GM18870 (cell line): ENCODE measurements at regions not wholly inside any gene's neighbourhood (a gene's known extent, or its start where the extent isn't known, plus 50 kb on each side); places are given as distances from the start of the nearest gene placed in this dataset.
A peak's percentile ranks its signal among the peaks of the same experiment; 100 is the strongest.
"Not testable (repeated sequence)": the region's sequence is repeated elsewhere in the genome, so short reads cannot be mapped to it uniquely, and the experiment has no call there.

Experiments
- ATAC-seq: cut with Tn5 transposase; IDR thresholded peaks from one replicate; pipeline ENCODE4 v1.9.1; 2021; ENCODE audit warnings: moderate library complexity; ENCODE audit not compliant: unreplicated experiment

DNA sequence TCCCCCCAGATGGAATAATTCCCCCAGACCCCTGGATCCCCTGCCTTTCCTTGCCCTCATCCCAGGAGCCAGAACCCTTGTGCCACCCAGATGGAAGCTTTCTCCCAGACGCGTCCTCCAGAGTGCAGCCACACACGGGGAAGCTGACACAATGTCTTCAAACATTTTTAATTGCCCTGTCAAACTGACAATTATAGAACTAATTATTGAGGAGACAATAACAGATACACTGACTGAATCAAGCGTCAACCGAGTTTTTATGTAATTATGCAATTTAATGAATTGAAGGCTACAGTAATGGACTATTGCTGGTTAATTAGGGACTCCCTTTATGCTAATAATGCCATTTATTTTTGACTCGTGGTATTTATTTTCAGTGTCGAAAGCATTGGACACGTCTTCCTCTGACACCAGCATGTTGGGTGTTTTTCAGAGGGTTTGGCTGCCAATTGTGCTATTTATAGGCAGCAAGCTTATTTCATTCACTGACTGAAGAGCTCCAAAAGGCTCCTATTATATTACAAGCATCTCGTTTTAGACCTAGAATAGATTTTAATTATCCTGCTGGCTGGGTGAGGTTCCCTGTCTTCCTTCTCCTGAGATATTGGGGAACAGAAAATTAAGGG, 298.2 kb upstream of the C16orf82 start:
- no peak for ATAC-seq

DNA sequence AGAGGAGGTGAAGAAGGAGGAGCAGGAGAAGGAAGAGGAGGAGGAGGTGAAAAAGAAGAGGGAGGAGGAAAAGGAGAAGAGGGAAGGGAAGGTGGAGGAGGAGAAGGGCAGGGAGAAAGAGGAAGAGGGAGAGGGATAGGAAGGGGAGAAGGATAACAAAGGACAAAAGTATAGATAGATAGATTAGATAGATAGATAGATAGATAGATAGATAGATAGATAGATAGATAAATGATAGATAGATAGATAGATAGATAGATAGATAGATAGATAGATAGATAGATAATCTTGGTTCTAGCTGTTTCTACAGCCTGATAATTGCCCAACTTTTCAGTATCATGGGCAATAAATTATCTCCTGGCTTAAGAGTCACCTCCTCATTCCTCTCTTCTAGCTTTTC, 296.2 kb upstream of the C16orf82 start:
- no peak for ATAC-seq

DNA sequence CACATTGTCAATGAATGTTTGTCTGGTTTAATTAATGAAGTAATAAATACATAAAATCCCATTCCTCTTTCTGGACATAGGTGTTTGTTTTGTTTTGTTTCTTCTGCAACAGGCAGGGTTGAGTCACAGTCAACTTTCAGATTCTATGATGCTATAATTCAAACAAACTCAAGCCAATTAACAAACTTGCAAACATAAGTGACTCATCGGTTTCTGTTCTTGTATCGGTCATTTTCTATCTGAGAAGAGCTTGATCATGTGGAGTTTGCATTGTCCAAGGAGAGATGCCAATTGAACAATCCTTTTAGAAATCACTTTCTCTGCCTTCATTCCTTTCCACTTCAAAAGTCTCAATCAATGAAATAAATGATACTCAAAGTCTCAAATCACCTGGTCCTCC, 294.2 kb upstream of the C16orf82 start:
- peak; percentile 73 for ATAC-seq

DNA sequence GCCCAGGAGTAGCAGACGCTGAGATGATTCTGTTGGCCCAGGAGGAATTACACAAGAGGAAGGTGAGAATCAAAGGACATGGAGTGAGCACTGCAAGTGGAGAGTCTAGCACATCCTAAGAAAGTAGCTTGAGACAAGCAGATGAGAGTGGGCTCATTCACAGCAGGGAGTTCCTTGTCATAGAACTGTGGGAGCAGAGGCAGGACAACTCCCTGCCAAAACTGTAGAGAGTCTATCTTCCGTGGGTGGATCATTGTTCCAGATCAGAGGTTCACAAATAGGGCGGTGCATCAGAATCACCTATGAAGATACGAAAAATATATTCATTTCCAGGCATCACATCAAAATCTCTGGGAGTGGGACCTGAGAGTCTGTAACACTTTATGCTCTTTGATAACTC, 288.9 kb upstream of the C16orf82 start:
- ATAC-seq, result no peak

DNA sequence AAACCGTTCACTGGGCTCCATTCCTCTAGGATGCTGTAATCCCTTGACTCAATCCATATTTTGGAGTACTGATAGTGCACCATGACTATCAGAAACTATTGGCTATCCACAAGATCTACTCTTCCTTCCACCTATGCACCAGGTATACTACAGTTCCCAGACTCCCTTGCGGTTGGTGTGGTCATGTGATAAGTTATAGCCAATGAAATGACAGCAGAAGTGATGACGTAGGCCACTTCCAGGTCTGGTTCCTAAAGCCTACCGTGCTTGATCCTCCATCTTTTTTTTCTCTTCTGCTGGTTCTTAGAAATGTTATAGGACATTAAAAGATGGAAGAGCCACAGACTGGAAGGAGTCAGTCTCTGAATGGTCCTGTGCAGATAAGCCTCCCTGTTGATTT, 278.8 kb upstream of the C16orf82 start:
- no peak for ATAC-seq

DNA sequence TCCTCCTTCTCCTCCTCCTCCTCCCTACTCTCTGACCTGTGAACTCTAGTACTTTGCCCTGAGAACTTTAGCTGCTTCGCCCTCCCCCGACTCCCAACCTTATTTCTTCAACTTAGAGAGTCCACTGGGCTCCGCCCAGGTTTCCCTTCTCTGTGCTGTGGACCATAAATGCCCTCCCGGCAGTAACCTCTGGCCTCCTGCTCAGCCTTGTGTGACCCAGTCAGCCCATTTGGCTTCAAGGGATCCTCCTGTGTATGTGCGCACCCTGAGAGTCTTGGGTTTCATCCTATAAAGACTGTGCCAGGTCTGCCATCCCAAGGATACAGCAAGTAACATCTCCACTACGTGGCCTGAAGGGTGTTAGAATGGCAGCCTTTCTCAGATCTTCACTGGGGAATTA, 275.6 kb upstream of the C16orf82 start:
- no peak for ATAC-seq

DNA sequence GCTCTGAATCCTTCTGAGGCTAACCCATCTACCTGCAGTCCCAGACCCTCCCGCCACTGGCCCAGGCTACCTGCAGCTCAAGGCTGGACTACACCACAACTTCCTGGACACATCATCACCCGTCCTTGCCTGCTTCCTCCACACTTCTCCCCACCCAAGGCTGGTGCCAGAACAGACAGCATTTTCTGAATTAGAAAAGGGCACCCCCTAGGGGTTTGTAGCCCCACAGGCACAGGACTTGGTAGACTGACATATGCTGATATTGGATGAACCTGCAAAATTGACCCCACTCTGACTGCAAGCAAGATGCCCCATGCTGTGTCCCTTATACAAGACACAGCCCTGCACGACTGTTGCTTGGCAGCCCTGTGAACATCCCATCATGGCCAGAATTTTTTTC, 271.5 kb upstream of the C16orf82 start:
- ATAC-seq, result no peak

DNA sequence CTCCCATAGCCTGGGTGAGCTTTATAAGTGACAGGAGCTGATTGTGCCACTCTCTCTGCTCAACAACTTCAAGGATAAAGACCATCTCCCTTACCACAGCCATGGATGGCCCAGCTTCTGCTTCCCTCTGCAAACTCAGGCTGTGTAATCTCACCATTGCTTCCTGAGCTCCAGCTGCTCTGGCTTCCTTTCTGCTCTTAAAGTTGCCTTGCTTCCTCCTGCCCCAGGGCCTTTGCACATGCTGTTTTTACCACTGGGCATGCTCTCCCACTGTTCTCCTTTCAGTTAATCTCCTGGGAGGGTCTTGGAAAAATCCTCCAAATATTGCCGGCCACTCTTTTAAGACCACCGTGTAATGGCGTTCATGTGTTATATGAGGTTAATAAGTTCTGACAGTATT, 265.1 kb upstream of the C16orf82 start:
- no peak for ATAC-seq

DNA sequence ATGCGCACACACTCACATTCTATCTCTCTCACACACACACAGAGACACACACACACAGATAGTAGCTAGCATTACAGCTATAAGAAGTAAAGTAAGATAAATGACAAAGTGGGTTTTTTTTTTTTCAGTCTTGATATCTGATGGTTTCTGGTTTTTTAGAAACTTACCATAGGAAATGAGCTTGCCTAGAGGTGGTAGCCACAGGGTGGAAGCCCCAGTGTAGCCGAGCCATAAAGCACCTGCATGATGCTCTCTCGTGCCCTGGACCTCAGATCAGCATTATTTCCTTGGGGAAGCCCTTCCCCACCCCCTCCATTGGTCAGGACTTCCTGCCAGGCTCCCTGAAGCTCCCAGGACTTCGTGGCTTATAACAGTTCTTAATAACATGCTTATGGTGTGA, 264.3 kb upstream of the C16orf82 start:
- ATAC-seq, result no peak

DNA sequence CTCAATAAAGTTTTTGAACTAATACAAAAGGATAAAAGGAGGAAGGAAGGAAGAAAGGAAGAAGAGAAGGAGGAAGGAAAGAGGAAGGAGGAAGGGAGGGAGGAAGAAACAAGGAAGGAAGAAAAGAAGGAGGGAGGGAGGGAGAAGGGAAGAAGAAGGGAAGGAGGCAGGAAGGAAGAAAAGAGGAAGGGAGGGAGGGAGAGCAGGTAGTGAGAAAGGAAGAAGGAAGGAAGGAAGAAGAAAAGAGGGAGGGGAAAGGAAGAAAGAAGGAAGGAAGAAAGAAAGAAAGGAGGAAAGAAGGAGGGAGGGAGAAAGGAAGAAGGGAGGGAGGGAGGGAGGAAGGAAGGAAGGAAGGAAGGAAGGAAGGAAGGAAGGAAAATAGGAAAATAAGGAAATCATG, 263.8 kb upstream of the C16orf82 start:
- ATAC-seq, result no peak

DNA sequence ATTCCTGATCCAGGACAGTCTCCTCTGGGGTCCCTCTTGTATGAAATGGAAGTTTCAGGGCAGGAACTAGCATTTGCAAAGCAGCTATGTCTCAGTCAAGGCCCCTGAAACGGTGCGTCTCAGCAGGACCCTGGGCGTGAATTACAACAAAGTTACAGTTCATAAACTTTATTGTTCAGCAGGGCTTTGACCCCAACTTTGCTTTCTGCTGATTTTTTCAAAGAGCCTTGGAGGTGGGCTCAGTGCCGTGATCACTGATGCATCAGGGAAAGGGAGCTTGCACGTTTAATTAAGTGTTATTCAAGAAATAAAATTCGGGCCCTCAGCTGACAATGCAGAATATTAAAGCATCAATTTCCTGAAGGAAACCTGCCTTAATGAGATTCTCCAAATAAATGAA, 260.1 kb upstream of the C16orf82 start:
- no peak for ATAC-seq

DNA sequence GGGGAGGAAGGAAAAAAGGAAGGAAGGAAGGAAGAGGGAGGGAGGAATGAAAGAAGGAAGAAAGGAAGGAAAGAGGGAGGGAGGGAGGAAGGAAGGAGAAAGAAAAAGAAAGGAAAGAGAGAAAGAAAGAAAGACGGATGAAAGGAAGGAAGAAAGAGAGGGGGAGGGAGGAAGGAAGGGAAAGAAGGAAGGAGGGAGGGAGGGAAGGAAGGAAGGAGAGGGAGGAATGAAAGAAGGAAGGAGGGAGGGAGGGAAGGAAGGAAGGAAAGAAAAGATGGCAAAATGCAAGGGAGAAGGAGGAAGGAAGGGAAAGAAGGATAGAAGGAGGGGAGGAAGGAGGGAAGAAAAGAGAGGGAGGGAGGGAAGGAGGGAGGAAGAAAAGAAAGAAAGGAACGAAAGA, 257.3 kb upstream of the C16orf82 start:
- ATAC-seq, result no peak

DNA sequence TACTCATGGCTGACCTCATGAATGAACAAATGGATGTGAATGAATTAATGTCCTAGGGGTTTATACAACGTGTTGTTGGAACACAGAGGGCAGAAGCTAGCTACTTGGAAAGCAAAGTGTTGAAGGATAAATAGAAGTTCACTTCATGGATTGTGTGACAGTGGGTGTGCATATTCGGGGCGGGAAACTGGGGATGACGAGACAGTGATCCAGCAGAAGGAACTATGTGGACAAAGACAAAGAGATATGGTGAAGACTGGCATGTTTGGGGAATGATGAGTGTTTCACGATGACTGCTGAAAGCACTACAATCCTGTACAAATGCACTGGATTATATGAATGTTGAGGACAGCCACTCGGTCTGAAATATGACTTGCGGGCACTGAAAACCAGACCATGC, 250.5 kb upstream of the C16orf82 start:
- ATAC-seq, result no peak

DNA sequence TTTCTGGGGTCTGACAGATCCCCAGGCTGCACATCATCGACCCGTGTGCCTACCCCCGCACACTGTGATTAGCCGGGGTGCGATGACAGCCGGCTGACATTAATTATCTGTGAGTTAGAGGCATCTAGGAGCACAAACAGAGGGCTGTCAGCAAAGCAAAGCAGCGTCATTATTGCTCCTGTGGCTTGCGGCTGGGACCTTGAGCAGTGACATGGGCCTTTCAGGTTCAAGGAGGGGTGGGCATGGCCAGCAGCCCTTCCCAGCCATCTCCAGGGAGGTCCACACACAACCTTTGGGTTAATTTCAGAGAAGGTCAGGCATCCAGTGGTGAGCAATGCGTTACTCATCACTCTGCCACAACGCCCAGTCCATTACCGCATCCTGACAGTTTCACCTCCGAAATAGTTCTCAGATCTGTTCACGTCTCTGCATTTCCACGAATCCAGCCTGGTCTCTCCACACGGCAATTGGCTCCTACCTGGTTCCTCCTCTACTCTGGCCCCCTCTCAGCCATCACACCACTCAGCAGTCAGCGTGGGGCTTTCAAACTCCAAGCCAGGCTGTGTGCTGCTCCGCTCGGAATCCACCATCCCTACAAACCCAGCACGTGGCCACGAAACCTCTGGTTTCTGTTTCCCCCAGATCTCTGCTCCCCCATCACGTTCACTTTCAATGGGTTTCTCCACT, 249.7 kb upstream of the C16orf82 start:
- no peak for ATAC-seq

DNA sequence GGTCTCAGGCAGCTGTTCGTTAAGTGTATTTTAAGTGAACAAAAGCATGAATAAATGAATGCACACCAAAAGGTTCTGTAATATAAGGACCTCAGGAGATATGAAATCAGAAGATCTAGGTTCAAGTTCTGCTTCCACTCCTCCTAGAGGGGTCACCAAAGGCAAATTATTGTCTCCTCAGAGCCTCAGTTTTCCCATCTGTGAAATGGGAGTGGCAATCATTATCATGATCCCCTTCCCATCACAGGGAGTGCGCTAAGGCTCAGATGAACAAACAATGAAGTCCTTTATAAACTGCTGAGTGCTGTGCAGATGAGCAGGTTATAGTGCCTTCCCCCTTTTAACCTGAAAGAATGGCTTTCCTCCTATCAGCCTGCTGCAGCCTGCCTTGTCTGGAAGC, 248.3 kb upstream of the C16orf82 start:
- ATAC-seq, result no peak

DNA sequence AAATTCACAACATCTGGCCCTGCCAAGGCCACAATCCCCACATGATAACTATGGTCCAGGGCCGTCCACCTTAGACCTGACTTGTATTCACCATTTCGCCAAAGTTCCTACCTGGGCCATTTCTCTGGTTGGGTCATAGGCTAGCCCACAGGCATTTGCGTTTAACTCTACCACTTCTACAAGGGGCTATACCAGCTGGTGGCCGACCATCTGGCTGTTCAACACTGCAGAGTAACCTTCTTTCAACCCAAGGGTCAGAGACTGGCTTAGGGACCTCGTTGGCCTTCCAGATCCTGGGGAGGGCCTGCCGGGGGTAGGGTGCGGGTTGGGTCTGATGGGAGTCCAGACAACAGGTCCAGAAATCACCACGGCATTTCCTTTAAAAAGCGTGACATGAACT, 242.3 kb upstream of the C16orf82 start:
- no peak for ATAC-seq

DNA sequence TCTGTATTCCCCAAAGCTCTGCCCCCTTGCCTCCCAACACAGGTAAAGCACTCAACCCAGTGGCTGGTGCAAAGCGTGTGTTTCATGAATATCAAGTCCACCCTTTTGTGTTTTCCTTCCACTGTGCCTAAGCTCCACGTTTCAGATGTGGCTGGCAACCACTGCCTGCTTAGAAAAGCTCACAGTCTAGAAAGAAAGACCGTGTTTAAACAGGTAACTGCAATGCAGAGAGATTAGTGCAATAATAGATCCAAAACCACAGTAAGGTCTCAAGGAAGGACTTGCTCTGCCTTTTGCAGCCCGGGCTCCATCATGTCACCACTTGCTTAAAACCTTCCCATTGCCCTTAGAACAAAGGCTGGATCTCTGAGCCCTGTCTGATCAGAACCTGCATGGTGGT, 240.2 kb upstream of the C16orf82 start:
- ATAC-seq, result no peak

DNA sequence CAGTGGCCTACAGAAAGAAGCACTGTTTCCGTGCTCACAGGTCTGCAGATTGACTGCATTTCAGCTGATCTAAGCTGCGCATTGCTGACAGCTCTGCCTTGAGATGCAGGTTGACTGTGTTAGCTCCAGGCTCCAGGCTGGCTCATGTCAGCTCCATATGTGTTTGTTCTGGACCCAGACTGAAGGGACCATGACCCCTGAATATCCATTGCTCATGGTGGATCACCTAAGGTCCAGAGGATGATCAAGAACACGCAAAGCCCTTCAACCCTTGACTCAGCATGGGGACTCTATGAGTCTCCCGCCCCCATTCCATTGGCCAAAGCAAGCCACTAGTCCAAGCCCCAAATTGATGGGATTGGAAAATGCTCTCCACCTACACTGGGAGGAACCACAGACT, 239.3 kb upstream of the C16orf82 start:
- ATAC-seq, result no peak

DNA sequence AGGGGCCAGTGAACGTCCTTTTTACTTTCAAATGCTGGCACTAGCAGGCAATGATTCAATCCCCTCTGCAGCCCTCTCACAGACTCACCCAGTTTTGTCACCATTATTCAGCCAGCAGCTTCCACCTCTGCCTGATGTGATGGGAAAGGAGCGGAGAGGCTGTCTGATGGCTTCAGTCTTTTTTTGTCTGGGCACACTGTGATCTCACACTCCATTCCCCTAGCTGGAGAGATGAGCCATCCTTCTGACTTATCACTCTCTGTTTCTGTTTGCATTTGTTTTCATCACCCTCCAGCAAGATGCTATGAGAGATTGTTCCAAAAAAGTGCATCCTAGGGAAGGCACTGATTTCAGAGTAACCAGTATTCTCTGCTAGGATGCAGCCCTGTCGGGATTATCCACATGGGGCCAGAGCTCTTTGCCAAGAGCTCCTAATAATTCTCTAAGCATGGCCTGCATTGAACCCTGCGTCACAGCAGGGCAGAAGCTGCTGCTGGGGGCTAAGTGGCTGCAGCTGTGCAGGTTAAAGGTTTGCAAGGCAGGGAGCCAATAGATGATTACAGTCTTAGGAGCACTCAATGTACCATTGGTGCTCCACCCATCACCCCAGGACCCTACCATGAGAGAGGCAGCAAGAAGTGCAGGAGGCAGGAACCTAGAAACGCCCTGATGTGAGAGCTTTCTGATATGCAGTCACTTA, 236.1 kb upstream of the C16orf82 start:
- ATAC-seq, result no peak

DNA sequence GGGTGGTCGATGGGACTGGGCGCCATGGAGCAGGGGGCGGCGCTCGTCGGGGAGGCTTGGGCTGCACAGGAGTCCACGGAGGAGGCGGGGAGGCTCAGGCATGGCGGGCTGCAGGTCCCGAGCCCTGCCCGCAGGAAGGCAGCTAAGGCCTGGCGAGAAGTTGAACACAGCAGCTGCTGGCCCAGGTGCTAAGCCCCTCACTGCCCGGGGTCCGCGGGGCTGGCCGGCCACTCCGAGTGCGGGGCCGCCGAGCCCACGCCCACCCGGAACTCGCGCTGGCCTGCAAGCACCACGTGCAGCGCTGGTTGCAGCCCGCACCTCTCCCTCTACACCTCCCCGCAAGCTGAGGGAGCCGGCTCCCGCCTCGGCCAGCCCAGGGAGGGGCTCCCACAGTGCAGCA, 230.6 kb upstream of the C16orf82 start:
- ATAC-seq, result not testable (repeated sequence)

DNA sequence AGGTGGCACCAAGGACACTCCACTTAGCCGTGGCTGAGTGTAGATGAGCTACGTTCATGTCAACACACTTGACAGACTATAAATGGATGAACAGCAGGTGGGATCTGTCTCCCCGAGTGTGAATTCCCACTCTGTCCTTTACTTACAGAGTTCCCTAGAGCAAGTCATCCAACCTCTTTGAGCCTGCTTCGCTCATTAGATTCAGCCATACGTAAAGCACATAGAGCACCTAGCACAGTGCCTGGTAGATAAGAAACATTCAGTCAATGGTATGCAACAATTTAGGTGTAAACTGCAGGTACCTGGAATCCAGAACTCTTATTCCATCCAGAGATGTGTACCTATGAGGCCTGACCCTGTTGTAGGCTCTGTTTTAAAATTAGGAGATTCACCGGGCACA, 227.8 kb upstream of the C16orf82 start:
- no peak for ATAC-seq

DNA sequence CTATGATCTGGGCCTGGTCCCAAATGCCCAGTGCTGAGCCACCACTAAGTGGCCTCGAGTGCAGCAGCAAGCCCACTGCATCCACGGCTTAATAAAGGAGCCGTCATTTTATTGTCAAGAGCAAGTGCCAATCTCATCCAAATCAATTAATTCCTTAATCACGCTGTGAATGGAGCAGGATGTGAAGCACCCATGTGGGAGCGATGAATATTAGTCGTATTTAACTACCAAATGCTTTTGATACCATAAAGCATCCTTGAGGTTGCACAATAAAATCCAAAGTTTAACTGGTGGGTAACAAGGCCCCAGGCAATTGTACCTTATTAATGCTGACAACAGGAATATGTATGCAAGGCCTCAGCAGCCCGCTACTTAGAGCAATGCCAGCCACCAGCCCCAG, 226.0 kb upstream of the C16orf82 start:
- no peak for ATAC-seq
